Type B pancreatic cell (in vitro differentiated cells): ENCODE measurements at regions not wholly inside any gene's neighbourhood (a gene's known extent, or its start where the extent isn't known, plus 50 kb on each side); places are given as distances from the start of the nearest gene placed in this dataset.
"Not testable (repeated sequence)": the region's sequence is repeated elsewhere in the genome, so short reads cannot be mapped to it uniquely, and the experiment has no call there.

Experiments
- DNase-seq: peaks from one replicate; pipeline ENCODE4 v3.0.0; 2021; ENCODE audit warnings: mixed read lengths; ENCODE audit not compliant: unreplicated experiment; ENCODE audit errors: extremely low spot score
- H3K27ac Mint-ChIP-seq: 2 replicates; pipeline ENCODE4 v1.8.0; 2021; ENCODE audit warnings: mild to moderate bottlenecking, mixed read lengths
- H3K27me3 Mint-ChIP-seq: 2 replicates; pipeline ENCODE4 v1.8.0; 2021; ENCODE audit warnings: mixed read lengths
- H3K36me3 Mint-ChIP-seq: 2 replicates; pipeline ENCODE4 v1.8.0; 2021; ENCODE audit warnings: mixed read lengths
- H3K4me1 Mint-ChIP-seq: one replicate; pipeline ENCODE4 v1.8.0; 2021; ENCODE audit warnings: mixed read lengths; ENCODE audit not compliant: unreplicated experiment
- H3K4me3 Mint-ChIP-seq: 2 replicates; pipeline ENCODE4 v1.8.0; 2021; ENCODE audit warnings: mild to moderate bottlenecking, mixed read lengths
- H3K9me3 Mint-ChIP-seq: 2 replicates; pipeline ENCODE4 v1.8.0; 2021; ENCODE audit warnings: mixed read lengths
- CTCF ChIP-seq: fragments of 200-600 bp; sonication (generic); conservative IDR thresholded peaks from 2 replicates; pipeline ENCODE4 v1.5.0; 2021; ENCODE audit warnings: antibody characterized with exemption, mild to moderate bottlenecking

GRCh38 chr7:8885480-8886000 lies 452.1 kb downstream of the NXPH1 start:
- Mint-ChIP-seq H3K4me3 (no peak overlapping the region), H3K9me3 (no peaks in the 10 kb centered on the region), H3K27me3 (no peaks in the 10 kb centered on the region), H3K4me1 (peaks cover 14% of the 10 kb centered on the region), H3K36me3 (no peaks in the 10 kb centered on the region), H3K27ac (no peak overlapping the region)
- DNase-seq = no peak
- TF ChIP-seq CTCF = no peak

GRCh38 chr7:8890346-8890745 lies 456.9 kb downstream of the NXPH1 start:
- not testable (repeated sequence) for DNase-seq

GRCh38 chr7:8893775-8894174 lies 460.4 kb downstream of the NXPH1 start:
- no peak overlapping the region for H3K4me3 Mint-ChIP-seq
- no peaks in the 10 kb centered on the region for H3K4me1 Mint-ChIP-seq
- DNase-seq = no peak
- no peaks in the 10 kb centered on the region for H3K36me3 Mint-ChIP-seq
- H3K9me3 Mint-ChIP-seq = no peaks in the 10 kb centered on the region
- H3K27me3 Mint-ChIP-seq = no peaks in the 10 kb centered on the region
- TF ChIP-seq CTCF = no peak
- no peak overlapping the region for H3K27ac Mint-ChIP-seq

More at GRCh38 chr7:8890346-8890745, 456.9 kb downstream of the NXPH1 start:
- not testable (repeated sequence) for H3K4me3 Mint-ChIP-seq, H3K27ac Mint-ChIP-seq, H3K4me1 Mint-ChIP-seq, H3K36me3 Mint-ChIP-seq, H3K27me3 Mint-ChIP-seq, H3K9me3 Mint-ChIP-seq

GRCh38 chr7:8906396-8907075 lies 473.1 kb downstream of the NXPH1 start:
- DNase-seq = no peak
- H3K36me3 Mint-ChIP-seq = no peaks in the 10 kb centered on the region
- no peak for TF ChIP-seq CTCF
- H3K9me3 Mint-ChIP-seq = no peaks in the 10 kb centered on the region
- peaks cover 9% of the 10 kb centered on the region for H3K4me1 Mint-ChIP-seq
- no peak overlapping the region for H3K27ac Mint-ChIP-seq
- H3K4me3 Mint-ChIP-seq = no peak overlapping the region
- H3K27me3 Mint-ChIP-seq = peaks cover 5% of the 10 kb centered on the region

- no peak for TF ChIP-seq CTCF
- no peaks in the 10 kb centered on the region for H3K36me3 Mint-ChIP-seq
- DNase-seq = no peak
- no peaks in the 10 kb centered on the region for H3K9me3 Mint-ChIP-seq
- H3K4me1 Mint-ChIP-seq = peaks cover 13% of the 10 kb centered on the region
- H3K27me3 Mint-ChIP-seq = no peaks in the 10 kb centered on the region
- H3K27ac Mint-ChIP-seq = no peak overlapping the region
- H3K4me3 Mint-ChIP-seq = no peak overlapping the region
These were observed 475.5 kb downstream of the NXPH1 start for GRCh38 chr7:8908889-8909288.

- H3K4me3 Mint-ChIP-seq = no peak overlapping the region
- H3K4me1 Mint-ChIP-seq = peaks cover 6% of the 10 kb centered on the region
- no peak for DNase-seq
- TF ChIP-seq CTCF = no peak
- H3K27me3 Mint-ChIP-seq = no peaks in the 10 kb centered on the region
- no peak overlapping the region for H3K27ac Mint-ChIP-seq
- no peaks in the 10 kb centered on the region for H3K36me3 Mint-ChIP-seq
- H3K9me3 Mint-ChIP-seq = no peaks in the 10 kb centered on the region
These were observed 480.3 kb downstream of the NXPH1 start for GRCh38 chr7:8913682-8914081.
